DND-41 (cell line): ENCODE measurements at regions not wholly inside any gene's neighbourhood (a gene's known extent, or its start where the extent isn't known, plus 50 kb on each side); places are given as distances from the start of the nearest gene placed in this dataset.

ENCODE experiments used
- ATAC-seq: fragments of 200-7000 bp; cut with Tn5 transposase; 3 replicates; pipeline ENCODE4 v1.9.1; 2021; ENCODE audit warnings: low read depth; ENCODE audit not compliant: insufficient read depth
- DNase-seq: peaks from one replicate; pipeline ENCODE4 v3.0.0-alpha.2; 2020
- H2AFZ ChIP-seq: 2 replicates; pipeline ENCODE4 v1.6.0; 2012; ENCODE audit warnings: low read depth, low read length
- H3K27ac ChIP-seq: 2 replicates; pipeline ENCODE4 v1.5.1; 2012; ENCODE audit warnings: low read length, inconsistent platforms
- H3K27me3 ChIP-seq: fragments of 200-600 bp; sonication (generic); 2 replicates; pipeline ENCODE4 v1.6.0; 2012; ENCODE audit warnings: low read length, mild to moderate bottlenecking, inconsistent platforms; ENCODE audit not compliant: insufficient read depth, poor library complexity
- H3K36me3 ChIP-seq: 2 replicates; pipeline ENCODE4 v1.5.1; 2012; ENCODE audit warnings: low read length, inconsistent platforms; ENCODE audit not compliant: insufficient read depth
- H3K4me1 ChIP-seq: 2 replicates; pipeline ENCODE4 v1.5.1; 2012; ENCODE audit warnings: mild to moderate bottlenecking, low read length; ENCODE audit not compliant: insufficient read depth
- H3K4me2 ChIP-seq: 2 replicates; pipeline ENCODE4 v1.6.0; 2012; ENCODE audit warnings: mild to moderate bottlenecking, moderate library complexity, low read length, inconsistent platforms; ENCODE audit not compliant: insufficient read depth
- H3K4me3 ChIP-seq, 2 experiments: fragments of 200-600 bp in 1 of 2; shearing (Covaris generic) in 1 of 2; 2 replicates each; pipeline ENCODE4 v1.5.1; 2012 to 2016; ENCODE audit warnings: inconsistent platforms in 2 of 2, low read length in 2 of 2, mild to moderate bottlenecking in 2 of 2, low read depth in 1 of 2, moderate library complexity in 1 of 2
- H3K79me2 ChIP-seq: 2 replicates; pipeline ENCODE4 v1.6.0; 2012; ENCODE audit warnings: low read length, inconsistent platforms; ENCODE audit not compliant: insufficient read depth
- H3K9ac ChIP-seq: 2 replicates; pipeline ENCODE4 v1.6.0; 2012; ENCODE audit warnings: low read depth, mild to moderate bottlenecking, inconsistent platforms, low read length, moderate library complexity
- H3K9me3 ChIP-seq: 2 replicates; pipeline ENCODE4 v1.5.1; 2012; ENCODE audit warnings: low read length, moderate library complexity, mild to moderate bottlenecking, inconsistent platforms; ENCODE audit not compliant: insufficient read depth, severe bottlenecking
- H4K20me1 ChIP-seq: 2 replicates; pipeline ENCODE4 v1.6.0; 2012; ENCODE audit warnings: low read length; ENCODE audit not compliant: insufficient read depth
- EZH2 ChIP-seq: IDR thresholded peaks from 3 replicates; pipeline ENCODE4 v1.6.1; 2012; ENCODE audit warnings: borderline replicate concordance, low read depth, mild to moderate bottlenecking, moderate library complexity, low read length, inconsistent platforms; ENCODE audit not compliant: severe bottlenecking
- TF ChIP-seq, protein P1 (sequence below): IDR thresholded peaks from 2 replicates; pipeline ENCODE4 v1.5.1; 2012; ENCODE audit warnings: borderline replicate concordance, low read length, moderate library complexity, mild to moderate bottlenecking; ENCODE audit not compliant: poor library complexity, severe bottlenecking; ENCODE audit errors: extremely low read depth

DNA sequence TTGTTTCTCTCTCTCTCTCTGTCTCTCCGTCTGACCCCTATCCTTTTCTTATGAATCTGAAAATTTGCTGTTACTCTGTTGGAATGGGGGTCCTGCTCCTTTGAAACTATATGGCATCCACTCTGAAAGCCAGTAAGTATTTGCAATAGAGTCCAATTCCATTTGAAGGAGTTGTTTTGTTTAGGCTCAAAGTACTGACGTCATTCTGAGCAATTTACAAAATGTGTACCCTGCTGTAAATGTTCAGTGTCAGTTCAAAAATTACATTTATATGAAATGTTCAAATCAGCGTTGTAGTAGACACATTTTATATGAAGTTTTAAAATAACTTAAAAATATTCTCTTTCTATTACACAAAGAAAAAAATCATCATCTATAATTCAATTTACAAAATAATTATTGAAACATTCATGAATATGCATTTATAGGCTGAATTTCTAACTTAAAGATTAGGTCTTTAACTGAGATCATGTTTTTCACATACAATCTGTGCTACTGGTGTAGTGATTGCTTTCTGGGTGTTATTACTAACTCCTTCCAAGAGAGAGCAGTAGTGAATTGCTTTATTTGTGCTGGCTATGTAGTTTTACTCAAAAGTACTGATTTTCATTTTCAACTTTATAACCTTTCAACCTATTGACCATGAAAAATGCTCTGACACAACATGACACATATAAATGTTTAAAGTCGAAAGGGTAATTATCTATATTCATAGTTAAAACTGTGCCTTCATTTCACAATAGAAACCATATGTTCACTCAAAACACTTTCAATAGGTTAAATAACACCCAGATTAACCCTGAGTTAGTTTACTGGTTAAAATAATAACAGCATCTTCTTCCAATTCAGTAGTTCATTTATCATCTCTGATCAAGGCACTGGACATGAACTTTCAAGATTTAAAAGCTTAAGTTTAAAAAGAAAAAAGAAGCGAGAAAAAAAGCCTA is 253.1 kb upstream of the ADGRL4 start:
- Histone ChIP-seq H4K20me1 (no peaks in the 10 kb centered on the region), H3K9me3 (no peaks in the 10 kb centered on the region), H3K4me2 (no peak overlapping the region), H3K27me3 (no peaks in the 10 kb centered on the region), H3K4me1 (no peaks in the 10 kb centered on the region), H3K4me3 (no peak overlapping the region), H2AFZ (no peak overlapping the region), H3K36me3 (no peaks in the 10 kb centered on the region), H3K79me2 (no peaks in the 10 kb centered on the region), H3K27ac (no peak overlapping the region), H3K9ac (no peak overlapping the region)
- DNase-seq, result no peak
- ATAC-seq, result no peak
- TF ChIP-seq, protein P1, sequence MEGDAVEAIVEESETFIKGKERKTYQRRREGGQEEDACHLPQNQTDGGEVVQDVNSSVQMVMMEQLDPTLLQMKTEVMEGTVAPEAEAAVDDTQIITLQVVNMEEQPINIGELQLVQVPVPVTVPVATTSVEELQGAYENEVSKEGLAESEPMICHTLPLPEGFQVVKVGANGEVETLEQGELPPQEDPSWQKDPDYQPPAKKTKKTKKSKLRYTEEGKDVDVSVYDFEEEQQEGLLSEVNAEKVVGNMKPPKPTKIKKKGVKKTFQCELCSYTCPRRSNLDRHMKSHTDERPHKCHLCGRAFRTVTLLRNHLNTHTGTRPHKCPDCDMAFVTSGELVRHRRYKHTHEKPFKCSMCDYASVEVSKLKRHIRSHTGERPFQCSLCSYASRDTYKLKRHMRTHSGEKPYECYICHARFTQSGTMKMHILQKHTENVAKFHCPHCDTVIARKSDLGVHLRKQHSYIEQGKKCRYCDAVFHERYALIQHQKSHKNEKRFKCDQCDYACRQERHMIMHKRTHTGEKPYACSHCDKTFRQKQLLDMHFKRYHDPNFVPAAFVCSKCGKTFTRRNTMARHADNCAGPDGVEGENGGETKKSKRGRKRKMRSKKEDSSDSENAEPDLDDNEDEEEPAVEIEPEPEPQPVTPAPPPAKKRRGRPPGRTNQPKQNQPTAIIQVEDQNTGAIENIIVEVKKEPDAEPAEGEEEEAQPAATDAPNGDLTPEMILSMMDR, result peak; percentile 19
- no peak for TF ChIP-seq EZH2

- Histone ChIP-seq H2AFZ (no peak overlapping the region), H3K9ac (no peak overlapping the region), H4K20me1 (no peaks in the 10 kb centered on the region), H3K4me3 (no peak overlapping the region), H3K79me2 (no peaks in the 10 kb centered on the region), H3K4me2 (no peak overlapping the region), H3K36me3 (no peaks in the 10 kb centered on the region), H3K27ac (no peak overlapping the region), H3K4me1 (no peaks in the 10 kb centered on the region), H3K9me3 (no peaks in the 10 kb centered on the region), H3K27me3 (no peaks in the 10 kb centered on the region)
- no peak for TF ChIP-seq EZH2
- TF ChIP-seq, protein P1, result no peak
- DNase-seq (no peak), ATAC-seq (no peak)
Observed at GRCh38 chr1:79255421-79255820, 248.9 kb upstream of the ADGRL4 start.

GRCh38 chr1:79252598-79252997 is 246.1 kb upstream of the ADGRL4 start:
- no peaks in the 10 kb centered on the region for H3K36me3 ChIP-seq
- no peak overlapping the region for H3K27ac ChIP-seq
- ATAC-seq (no peak), DNase-seq (no peak)
- H3K79me2 ChIP-seq, result no peaks in the 10 kb centered on the region
- H3K4me1 ChIP-seq, result no peaks in the 10 kb centered on the region
- no peak overlapping the region for H2AFZ ChIP-seq
- no peaks in the 10 kb centered on the region for H3K9me3 ChIP-seq
- no peak overlapping the region for H3K4me2 ChIP-seq
- no peak overlapping the region for H3K4me3 ChIP-seq
- no peaks in the 10 kb centered on the region for H4K20me1 ChIP-seq
- H3K27me3 ChIP-seq, result no peaks in the 10 kb centered on the region
- no peak for TF ChIP-seq EZH2
- TF ChIP-seq, protein P1, result no peak
- H3K9ac ChIP-seq, result no peak overlapping the region
